Activated CD8-positive, alpha-beta memory T cell treated with anti-CD3 and anti-CD28 coated beads, Interleukin-2, amount 50 U/mL, for 4 hours (primary cell): ENCODE measurements at regions not wholly inside any gene's neighbourhood (a gene's known extent, or its start where the extent isn't known, plus 50 kb on each side); places are given as distances from the start of the nearest gene placed in this dataset.
"Not testable (repeated sequence)": the region's sequence is repeated elsewhere in the genome, so short reads cannot be mapped to it uniquely, and the experiment has no call there.

Experiments used
- DNase-seq: peaks from one replicate; pipeline ENCODE4 v3.0.0-alpha.2; 2020

GRCh38 chr18:39453356-39453755 lies 1887.8 kb upstream of the CELF4 start:
- no peak for DNase-seq

- no peak for DNase-seq
Measured at GRCh38 chr18:39450958-39451357, 1885.4 kb upstream of the CELF4 start.

GRCh38 chr18:39449566-39449965 lies 1884.0 kb upstream of the CELF4 start:
- no peak for DNase-seq

GRCh38 chr18:39448942-39449341 lies 1883.3 kb upstream of the CELF4 start:
- no peak for DNase-seq

GRCh38 chr18:39444957-39445356 lies 1879.4 kb upstream of the CELF4 start:
- not testable (repeated sequence) for DNase-seq

- no peak for DNase-seq
Measured at GRCh38 chr18:39441648-39442047, 1876.0 kb upstream of the CELF4 start.

- DNase-seq, result no peak
Measured at GRCh38 chr18:39435996-39436395, 1870.4 kb upstream of the CELF4 start.

- no peak for DNase-seq
Measured at GRCh38 chr18:39435209-39435608, 1869.6 kb upstream of the CELF4 start.

- no peak for DNase-seq
Measured at GRCh38 chr18:39434223-39434920, 1868.8 kb upstream of the CELF4 start.

- no peak for DNase-seq
Measured at GRCh38 chr18:39425172-39425850, 1859.7 kb upstream of the CELF4 start.

GRCh38 chr18:39424261-39424660 lies 1858.7 kb upstream of the CELF4 start:
- no peak for DNase-seq

GRCh38 chr18:39421276-39421675 lies 1855.7 kb upstream of the CELF4 start:
- DNase-seq, result no peak

- DNase-seq, result no peak
Measured at GRCh38 chr18:39419315-39419714, 1853.7 kb upstream of the CELF4 start.

GRCh38 chr18:39415471-39415870 lies 1849.9 kb upstream of the CELF4 start:
- DNase-seq, result no peak

- DNase-seq, result no peak
Measured at GRCh38 chr18:39414009-39414700, 1848.6 kb upstream of the CELF4 start.

- no peak for DNase-seq
Measured at GRCh38 chr18:39406941-39407340, 1841.3 kb upstream of the CELF4 start.

- no peak for DNase-seq
Measured at GRCh38 chr18:39403121-39403520, 1837.5 kb upstream of the CELF4 start.

GRCh38 chr18:39399662-39400061 lies 1834.1 kb upstream of the CELF4 start:
- DNase-seq, result no peak

GRCh38 chr18:39396168-39396567 lies 1830.6 kb upstream of the CELF4 start:
- no peak for DNase-seq

GRCh38 chr18:39389800-39390379 lies 1824.3 kb upstream of the CELF4 start:
- no peak for DNase-seq

GRCh38 chr18:39380866-39381265 lies 1815.3 kb upstream of the CELF4 start:
- no peak for DNase-seq

- no peak for DNase-seq
Measured at GRCh38 chr18:39380186-39380725, 1814.7 kb upstream of the CELF4 start.

- DNase-seq, result no peak
Measured at GRCh38 chr18:39375066-39375465, 1809.5 kb upstream of the CELF4 start.
